ENCODE measurements at regions not wholly inside any gene's neighbourhood (a gene's known extent, or its start where the extent isn't known, plus 50 kb on each side); places are given as distances from the start of the nearest gene placed in this dataset.

- TF ChIP-seq, protein P1, sequence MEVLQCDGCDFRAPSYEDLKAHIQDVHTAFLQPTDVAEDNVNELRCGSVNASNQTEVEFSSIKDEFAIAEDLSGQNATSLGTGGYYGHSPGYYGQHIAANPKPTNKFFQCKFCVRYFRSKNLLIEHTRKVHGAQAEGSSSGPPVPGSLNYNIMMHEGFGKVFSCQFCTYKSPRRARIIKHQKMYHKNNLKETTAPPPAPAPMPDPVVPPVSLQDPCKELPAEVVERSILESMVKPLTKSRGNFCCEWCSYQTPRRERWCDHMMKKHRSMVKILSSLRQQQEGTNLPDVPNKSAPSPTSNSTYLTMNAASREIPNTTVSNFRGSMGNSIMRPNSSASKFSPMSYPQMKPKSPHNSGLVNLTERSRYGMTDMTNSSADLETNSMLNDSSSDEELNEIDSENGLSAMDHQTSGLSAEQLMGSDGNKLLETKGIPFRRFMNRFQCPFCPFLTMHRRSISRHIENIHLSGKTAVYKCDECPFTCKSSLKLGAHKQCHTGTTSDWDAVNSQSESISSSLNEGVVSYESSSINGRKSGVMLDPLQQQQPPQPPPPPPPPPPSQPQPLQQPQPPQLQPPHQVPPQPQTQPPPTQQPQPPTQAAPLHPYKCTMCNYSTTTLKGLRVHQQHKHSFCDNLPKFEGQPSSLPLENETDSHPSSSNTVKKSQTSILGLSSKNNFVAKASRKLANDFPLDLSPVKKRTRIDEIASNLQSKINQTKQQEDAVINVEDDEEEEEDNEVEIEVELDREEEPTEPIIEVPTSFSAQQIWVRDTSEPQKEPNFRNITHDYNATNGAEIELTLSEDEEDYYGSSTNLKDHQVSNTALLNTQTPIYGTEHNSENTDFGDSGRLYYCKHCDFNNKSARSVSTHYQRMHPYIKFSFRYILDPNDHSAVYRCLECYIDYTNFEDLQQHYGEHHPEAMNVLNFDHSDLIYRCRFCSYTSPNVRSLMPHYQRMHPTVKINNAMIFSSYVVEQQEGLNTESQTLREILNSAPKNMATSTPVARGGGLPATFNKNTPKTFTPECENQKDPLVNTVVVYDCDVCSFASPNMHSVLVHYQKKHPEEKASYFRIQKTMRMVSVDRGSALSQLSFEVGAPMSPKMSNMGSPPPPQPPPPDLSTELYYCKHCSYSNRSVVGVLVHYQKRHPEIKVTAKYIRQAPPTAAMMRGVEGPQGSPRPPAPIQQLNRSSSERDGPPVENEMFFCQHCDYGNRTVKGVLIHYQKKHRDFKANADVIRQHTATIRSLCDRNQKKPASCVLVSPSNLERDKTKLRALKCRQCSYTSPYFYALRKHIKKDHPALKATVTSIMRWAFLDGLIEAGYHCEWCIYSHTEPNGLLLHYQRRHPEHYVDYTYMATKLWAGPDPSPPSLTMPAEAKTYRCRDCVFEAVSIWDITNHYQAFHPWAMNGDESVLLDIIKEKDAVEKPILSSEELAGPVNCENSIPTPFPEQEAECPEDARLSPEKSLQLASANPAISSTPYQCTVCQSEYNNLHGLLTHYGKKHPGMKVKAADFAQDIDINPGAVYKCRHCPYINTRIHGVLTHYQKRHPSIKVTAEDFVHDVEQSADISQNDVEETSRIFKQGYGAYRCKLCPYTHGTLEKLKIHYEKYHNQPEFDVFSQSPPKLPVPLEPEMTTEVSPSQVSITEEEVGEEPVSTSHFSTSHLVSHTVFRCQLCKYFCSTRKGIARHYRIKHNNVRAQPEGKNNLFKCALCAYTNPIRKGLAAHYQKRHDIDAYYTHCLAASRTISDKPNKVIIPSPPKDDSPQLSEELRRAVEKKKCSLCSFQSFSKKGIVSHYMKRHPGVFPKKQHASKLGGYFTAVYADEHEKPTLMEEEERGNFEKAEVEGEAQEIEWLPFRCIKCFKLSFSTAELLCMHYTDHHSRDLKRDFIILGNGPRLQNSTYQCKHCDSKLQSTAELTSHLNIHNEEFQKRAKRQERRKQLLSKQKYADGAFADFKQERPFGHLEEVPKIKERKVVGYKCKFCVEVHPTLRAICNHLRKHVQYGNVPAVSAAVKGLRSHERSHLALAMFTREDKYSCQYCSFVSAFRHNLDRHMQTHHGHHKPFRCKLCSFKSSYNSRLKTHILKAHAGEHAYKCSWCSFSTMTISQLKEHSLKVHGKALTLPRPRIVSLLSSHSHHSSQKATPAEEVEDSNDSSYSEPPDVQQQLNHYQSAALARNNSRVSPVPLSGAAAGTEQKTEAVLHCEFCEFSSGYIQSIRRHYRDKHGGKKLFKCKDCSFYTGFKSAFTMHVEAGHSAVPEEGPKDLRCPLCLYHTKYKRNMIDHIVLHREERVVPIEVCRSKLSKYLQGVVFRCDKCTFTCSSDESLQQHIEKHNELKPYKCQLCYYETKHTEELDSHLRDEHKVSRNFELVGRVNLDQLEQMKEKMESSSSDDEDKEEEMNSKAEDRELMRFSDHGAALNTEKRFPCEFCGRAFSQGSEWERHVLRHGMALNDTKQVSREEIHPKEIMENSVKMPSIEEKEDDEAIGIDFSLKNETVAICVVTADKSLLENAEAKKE (CRISPR knock-in tag; IDR thresholded peaks at IDR 0.05) = no peak
- TF ChIP-seq JUNB (IDR thresholded peaks at IDR 0.05; ENCODE audit: unreplicated experiment) (no peak), POLR2AphosphoS5 (IDR thresholded peaks at IDR 0.05; ENCODE audit: low read depth) (no peak)
These were observed 352.1 kb upstream of the SLITRK1 start (continued) for GRCh38 chr13:84234416-84234815.

- Histone ChIP-seq H3F3A (replicated peaks; ENCODE audit: low read depth) (no peaks in the 10 kb centered on the region), H2AFZ (no peak overlapping the region), H3K4me2 (no peak overlapping the region), H3K4me3 (no peak overlapping the region), H3K79me2 (replicated peaks; ENCODE audit: insufficient read depth) (no peaks in the 10 kb centered on the region), H3K9me2 (ENCODE audit: insufficient read depth) (0 out of 2 replicates have a peak, but pooled peaks cover 3% of the 10 kb centered on the region), H3K36me3 (ENCODE audit: insufficient read depth) (no peaks in the 10 kb centered on the region), H3K4me1 (ENCODE audit: insufficient read depth) (peaks cover 4% of the 10 kb centered on the region; the same call in 1 of the 2 replicates), H3K27me3 (ENCODE audit: insufficient read depth) (no peaks in the 10 kb centered on the region), H3K27ac (ENCODE audit: low read depth) (no peak overlapping the region), H4K20me1 (replicated peaks; ENCODE audit: insufficient read depth) (no peaks in the 10 kb centered on the region)
- no peak overlapping the region for H3K27ac Mint-ChIP-seq
- H3K36me3 Mint-ChIP-seq (ENCODE audit: low read depth) = no peaks in the 10 kb centered on the region
- no peak overlapping the region for H3K4me3 Mint-ChIP-seq
- peak; percentile 82 for ATAC-seq
- DNase-seq (ENCODE audit: low spot score) = peak; percentile 52
- no peaks in the 10 kb centered on the region for H3K27me3 Mint-ChIP-seq (ENCODE audit: insufficient read depth, low read depth, poor library complexity)
- peaks cover 9% of the 10 kb centered on the region; the same call in 2 of the 3 replicates for H3K4me1 Mint-ChIP-seq
- H3K9me3 Mint-ChIP-seq = no peaks in the 10 kb centered on the region
- TF ChIP-seq STAT1 (IDR thresholded peaks at IDR 0.05; ENCODE audit: unreplicated experiment) (no peak), POLR2AphosphoS5 (IDR thresholded peaks at IDR 0.05; ENCODE audit: low read depth) (no peak), CREB1 (CRISPR knock-in tag; IDR thresholded peaks at IDR 0.05; ENCODE audit: low read depth) (no peak), ZNF331 (CRISPR knock-in tag; IDR thresholded peaks at IDR 0.05; ENCODE audit: low read depth) (no peak), NANOG (IDR thresholded peaks at IDR 0.05; ENCODE audit: borderline replicate concordance) (no peak)
- TF ChIP-seq, protein P1 (CRISPR knock-in tag; IDR thresholded peaks at IDR 0.05) = no peak
- TF ChIP-seq, protein P2, sequence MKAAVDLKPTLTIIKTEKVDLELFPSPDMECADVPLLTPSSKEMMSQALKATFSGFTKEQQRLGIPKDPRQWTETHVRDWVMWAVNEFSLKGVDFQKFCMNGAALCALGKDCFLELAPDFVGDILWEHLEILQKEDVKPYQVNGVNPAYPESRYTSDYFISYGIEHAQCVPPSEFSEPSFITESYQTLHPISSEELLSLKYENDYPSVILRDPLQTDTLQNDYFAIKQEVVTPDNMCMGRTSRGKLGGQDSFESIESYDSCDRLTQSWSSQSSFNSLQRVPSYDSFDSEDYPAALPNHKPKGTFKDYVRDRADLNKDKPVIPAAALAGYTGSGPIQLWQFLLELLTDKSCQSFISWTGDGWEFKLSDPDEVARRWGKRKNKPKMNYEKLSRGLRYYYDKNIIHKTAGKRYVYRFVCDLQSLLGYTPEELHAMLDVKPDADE (IDR thresholded peaks at IDR 0.05) = no peak
These were observed 348.3 kb upstream of the SLITRK1 start for GRCh38 chr13:84230568-84230967.
